ENCODE measurements at regions not wholly inside any gene's neighbourhood (a gene's known extent, or its start where the extent isn't known, plus 50 kb on each side); places are given as distances from the start of the nearest gene placed in this dataset.

DNA sequence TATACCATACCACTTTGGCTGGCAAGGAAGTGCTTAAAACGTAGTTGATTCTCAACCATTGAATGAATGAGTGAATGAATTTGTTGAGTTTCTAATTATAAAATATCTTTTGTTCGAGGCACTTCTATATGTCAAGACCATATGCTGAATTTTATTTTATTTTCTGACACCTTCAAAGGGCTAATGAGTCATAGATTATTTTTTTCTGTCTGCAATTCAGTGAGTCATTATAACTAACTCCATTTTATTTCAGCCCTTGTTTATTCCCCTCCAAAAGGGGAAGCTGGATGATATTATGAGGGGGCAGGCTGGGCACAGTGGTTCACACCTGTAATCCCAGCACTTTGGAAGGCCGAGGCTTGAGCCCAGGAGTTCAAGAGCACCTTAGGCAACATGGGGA is 142.4 kb downstream of the P2RY1 start:
- no peaks in the 10 kb centered on the region for H3K9me3 ChIP-seq
- in situ Hi-C loops (cut with MboI; ENCODE audit: low pct_ligation_motif_present in 1 of 4, low pct_unique_long_range_greater_than_20kb in 1 of 4, low sequenced_read_pairs in 3 of 4) (no loop called here), intact Hi-C loops (cut with DNase I; ENCODE audit: low total_unique reads) (no loop called here)
- no peak for DNase-seq
- H3K27me3 ChIP-seq: no peaks in the 10 kb centered on the region
- 54 to 83% methylated on average over 3 of the region's 3 CpGs for WGBS, 2 donors (ENCODE audit: low coverage in 1 of 2)
- no peak overlapping the region for H3K27ac ChIP-seq
- H3K4me3 ChIP-seq: no peak overlapping the region
- TF ChIP-seq, protein P1, sequence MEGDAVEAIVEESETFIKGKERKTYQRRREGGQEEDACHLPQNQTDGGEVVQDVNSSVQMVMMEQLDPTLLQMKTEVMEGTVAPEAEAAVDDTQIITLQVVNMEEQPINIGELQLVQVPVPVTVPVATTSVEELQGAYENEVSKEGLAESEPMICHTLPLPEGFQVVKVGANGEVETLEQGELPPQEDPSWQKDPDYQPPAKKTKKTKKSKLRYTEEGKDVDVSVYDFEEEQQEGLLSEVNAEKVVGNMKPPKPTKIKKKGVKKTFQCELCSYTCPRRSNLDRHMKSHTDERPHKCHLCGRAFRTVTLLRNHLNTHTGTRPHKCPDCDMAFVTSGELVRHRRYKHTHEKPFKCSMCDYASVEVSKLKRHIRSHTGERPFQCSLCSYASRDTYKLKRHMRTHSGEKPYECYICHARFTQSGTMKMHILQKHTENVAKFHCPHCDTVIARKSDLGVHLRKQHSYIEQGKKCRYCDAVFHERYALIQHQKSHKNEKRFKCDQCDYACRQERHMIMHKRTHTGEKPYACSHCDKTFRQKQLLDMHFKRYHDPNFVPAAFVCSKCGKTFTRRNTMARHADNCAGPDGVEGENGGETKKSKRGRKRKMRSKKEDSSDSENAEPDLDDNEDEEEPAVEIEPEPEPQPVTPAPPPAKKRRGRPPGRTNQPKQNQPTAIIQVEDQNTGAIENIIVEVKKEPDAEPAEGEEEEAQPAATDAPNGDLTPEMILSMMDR (IDR thresholded peaks at IDR 0.05): no peak
- TF ChIP-seq POLR2A (IDR thresholded peaks at IDR 0.05) (no peak), EP300 (IDR thresholded peaks at IDR 0.05; ENCODE audit: low read depth) (no peak), POLR2AphosphoS5 (IDR thresholded peaks at IDR 0.05) (no peak)
- no peaks in the 10 kb centered on the region for H3K36me3 ChIP-seq
- H3K4me1 ChIP-seq: no peaks in the 10 kb centered on the region

DNA sequence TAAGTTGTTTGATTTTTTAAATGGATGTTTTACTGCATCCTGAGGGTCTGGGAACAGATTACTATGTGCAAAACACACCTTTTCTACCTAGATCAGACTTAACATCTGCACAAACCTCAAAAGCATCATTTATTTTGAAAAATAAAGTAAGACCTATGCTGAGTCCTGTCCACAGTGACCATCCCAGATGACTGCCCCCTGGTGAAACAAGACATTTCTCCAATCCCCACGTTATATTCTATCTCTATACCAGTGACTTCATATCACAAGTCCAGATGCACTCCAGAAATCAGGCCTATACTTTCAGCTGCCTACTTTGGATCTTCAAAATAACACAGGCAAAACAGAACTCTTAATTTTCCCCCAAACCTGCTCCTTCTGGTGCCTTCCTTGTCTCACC is 143.2 kb downstream of the P2RY1 start:
- WGBS, 2 donors (ENCODE audit: low coverage in 1 of 2): 60 to 76% methylated on average over 1 of the region's 1 CpG
- H3K27me3 ChIP-seq: no peaks in the 10 kb centered on the region
- no peaks in the 10 kb centered on the region for H3K9me3 ChIP-seq
- intact Hi-C loops (cut with DNase I; ENCODE audit: low total_unique reads): no loop called here
- in situ Hi-C loops (cut with MboI; ENCODE audit: low pct_ligation_motif_present in 1 of 4, low pct_unique_long_range_greater_than_20kb in 1 of 4, low sequenced_read_pairs in 3 of 4): no loop called here
- TF ChIP-seq EP300 (IDR thresholded peaks at IDR 0.05; ENCODE audit: low read depth): no peak
- no peak for DNase-seq
- H3K4me1 ChIP-seq: no peaks in the 10 kb centered on the region
- H3K27ac ChIP-seq: no peak overlapping the region
- H3K36me3 ChIP-seq: no peaks in the 10 kb centered on the region
- no peak overlapping the region for H3K4me3 ChIP-seq

DNA sequence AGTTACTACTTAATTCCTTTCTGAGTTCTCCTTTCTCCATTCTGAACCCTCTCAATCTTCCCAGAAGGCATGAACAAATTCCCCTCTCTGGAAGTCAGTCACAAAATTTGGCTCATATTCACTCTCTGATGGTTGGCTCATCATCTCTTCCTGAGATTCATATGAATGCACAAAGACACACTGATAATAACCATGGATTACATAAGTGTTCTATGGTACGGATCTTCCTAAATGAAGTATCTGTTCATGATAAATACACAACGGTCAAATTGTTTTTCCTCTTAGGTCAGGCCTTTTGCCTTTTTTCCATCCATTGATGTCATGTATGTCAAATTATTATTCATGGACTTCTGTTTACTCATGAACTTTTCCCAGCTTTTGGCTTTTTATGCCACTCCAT is 162.6 kb downstream of the P2RY1 start:
- Histone ChIP-seq H3K36me3 (no peaks in the 10 kb centered on the region), H3K27ac (no peak overlapping the region), H3K4me3 (no peak overlapping the region), H3K27me3 (no peaks in the 10 kb centered on the region), H3K4me1 (peaks cover 0 to 7% (median 2%) of the 10 kb centered on the region in 4 donors), H3K9me3 (no peaks in the 10 kb centered on the region)
- 73 to 86% methylated on average over 2 of the region's 2 CpGs for WGBS, 2 donors (ENCODE audit: low coverage in 1 of 2)
- TF ChIP-seq EP300 (IDR thresholded peaks at IDR 0.05; ENCODE audit: low read depth): no peak
- intact Hi-C loops (cut with DNase I; ENCODE audit: low total_unique reads) (no loop called here), in situ Hi-C loops (cut with MboI; ENCODE audit: low pct_ligation_motif_present in 1 of 4, low pct_unique_long_range_greater_than_20kb in 1 of 4, low sequenced_read_pairs in 3 of 4) (no loop called here)
- DNase-seq: no peak

DNA sequence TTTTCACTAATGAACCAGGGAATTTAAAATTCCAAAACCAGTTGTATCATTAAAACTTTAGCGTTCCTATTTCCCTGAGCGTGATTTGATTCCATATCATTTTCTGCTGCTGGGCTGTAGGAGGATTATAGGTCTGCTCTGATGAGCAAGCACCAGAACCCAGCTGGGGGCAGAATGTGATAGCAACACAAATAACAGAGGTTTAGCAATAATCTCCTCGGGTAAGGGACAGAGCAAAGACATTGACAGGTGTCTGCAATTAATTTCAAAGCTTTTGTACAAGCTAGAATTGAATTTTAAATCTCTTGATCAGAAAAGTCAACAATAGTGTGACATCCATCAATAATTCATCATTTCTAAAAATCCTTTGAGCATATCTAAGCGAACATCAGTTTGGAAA is 163.4 kb upstream of the RAP2B start:
- Histone ChIP-seq H3K36me3 (no peaks in the 10 kb centered on the region), H3K4me1 (peaks cover 0 to 9% (median 4%) of the 10 kb centered on the region in 4 donors), H3K27me3 (no peaks in the 10 kb centered on the region), H3K4me3 (no peak overlapping the region), H3K27ac (no peak overlapping the region), H3K9me3 (no peaks in the 10 kb centered on the region)
- no peak for DNase-seq
- TF ChIP-seq EP300 (IDR thresholded peaks at IDR 0.05; ENCODE audit: low read depth): no peak
- no peak for TF ChIP-seq POLR2A (IDR thresholded peaks at IDR 0.05)
- TF ChIP-seq, protein P1 (IDR thresholded peaks at IDR 0.05): no peak
- 83% methylated on average over 4 of the region's 4 CpGs for WGBS, 2 donors (ENCODE audit: low coverage in 1 of 2)
- in situ Hi-C loops (cut with MboI; ENCODE audit: low pct_ligation_motif_present in 1 of 4, low pct_unique_long_range_greater_than_20kb in 1 of 4, low sequenced_read_pairs in 3 of 4) (no loop called here), intact Hi-C loops (cut with DNase I; ENCODE audit: low total_unique reads) (no loop called here)

DNA sequence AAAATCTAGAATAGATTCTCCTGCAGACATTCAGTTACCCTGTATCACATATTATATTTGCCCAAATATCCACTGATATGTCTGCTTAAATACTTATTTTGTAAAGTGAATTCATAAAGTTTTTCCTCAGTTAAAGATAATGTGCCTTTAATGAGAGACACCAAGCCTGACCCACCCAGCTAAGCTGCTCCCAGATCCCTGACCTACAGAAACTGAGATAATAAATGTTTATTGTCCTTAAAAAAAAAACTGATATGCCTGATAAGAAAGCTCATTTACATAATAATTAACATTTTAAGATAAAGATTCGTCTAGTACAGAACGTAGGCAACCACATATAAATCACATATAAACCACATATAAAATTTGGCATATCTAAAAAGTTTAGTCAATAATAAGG is 161.7 kb upstream of the RAP2B start:
- H3K4me3 ChIP-seq: no peak overlapping the region
- WGBS, 2 donors (ENCODE audit: low coverage in 1 of 2): 40 to 54% methylated on average over 2 of the region's 2 CpGs
- H3K27ac ChIP-seq: no peak overlapping the region
- peaks cover 0 to 14% (median 5%) of the 10 kb centered on the region in 4 donors for H3K4me1 ChIP-seq
- no peaks in the 10 kb centered on the region for H3K27me3 ChIP-seq
- no peaks in the 10 kb centered on the region for H3K36me3 ChIP-seq
- TF ChIP-seq, protein P1 (IDR thresholded peaks at IDR 0.05): no peak
- TF ChIP-seq EP300 (IDR thresholded peaks at IDR 0.05; ENCODE audit: low read depth) (no peak), POLR2AphosphoS5 (IDR thresholded peaks at IDR 0.05) (no peak), POLR2A (IDR thresholded peaks at IDR 0.05) (no peak)
- intact Hi-C loops (cut with DNase I; ENCODE audit: low total_unique reads) (no loop called here), in situ Hi-C loops (cut with MboI; ENCODE audit: low pct_ligation_motif_present in 1 of 4, low pct_unique_long_range_greater_than_20kb in 1 of 4, low sequenced_read_pairs in 3 of 4) (no loop called here)
- H3K9me3 ChIP-seq: no peaks in the 10 kb centered on the region
- no peak for DNase-seq

All from transverse colon (tissue), 4 donors.